MM.1S (cell line): ENCODE measurements at regions not wholly inside any gene's neighbourhood (a gene's known extent, or its start where the extent isn't known, plus 50 kb on each side); places are given as distances from the start of the nearest gene placed in this dataset.

Experiments used
- DNase-seq: peaks from one replicate; pipeline ENCODE4 v3.0.0-alpha.2; 2015
- H2AFZ ChIP-seq: fragments of 300-600 bp; sonication (generic); 2 replicates; pipeline ENCODE4 v1.6.0; 2016; ENCODE audit warnings: antibody characterized with exemption, low read length
- H3F3A ChIP-seq: fragments of 300-600 bp; sonication (generic); 2 replicates; pipeline ENCODE4 v1.6.1; 2016; ENCODE audit warnings: mild to moderate bottlenecking, antibody characterized with exemption, low read length, moderate library complexity, mixed read lengths; ENCODE audit not compliant: insufficient read depth
- H3K27ac ChIP-seq: fragments of 300-600 bp; sonication (generic); 2 replicates; pipeline ENCODE4 v1.5.1; 2016; ENCODE audit warnings: mild to moderate bottlenecking, low read length
- H3K27me3 ChIP-seq: fragments of 300-600 bp; sonication (generic); replicated peaks from 2 replicates; pipeline ENCODE4 v1.6.0; 2016; ENCODE audit warnings: low read length; ENCODE audit not compliant: insufficient read depth
- H3K36me3 ChIP-seq: fragments of 300-600 bp; sonication (generic); replicated peaks from 2 replicates; pipeline ENCODE4 v1.6.1; 2016; ENCODE audit warnings: mild to moderate bottlenecking, low read length, mixed read lengths; ENCODE audit not compliant: insufficient read depth
- H3K4me1 ChIP-seq: fragments of 300-600 bp; sonication (generic); 2 replicates; pipeline ENCODE4 v1.6.1; 2016; ENCODE audit warnings: low read length, mixed read lengths
- H3K4me2 ChIP-seq: fragments of 300-600 bp; sonication (generic); 2 replicates; pipeline ENCODE4 v1.6.0; 2016; ENCODE audit warnings: low read depth, low read length
- H3K4me3 ChIP-seq: fragments of 300-600 bp; sonication (generic); 2 replicates; pipeline ENCODE4 v1.5.1; 2016; ENCODE audit warnings: low read length, mixed read lengths
- H3K79me2 ChIP-seq: fragments of 300-600 bp; sonication (generic); 2 replicates; pipeline ENCODE4 v1.6.1; 2016; ENCODE audit warnings: mixed run types, low read length, mixed read lengths
- H3K9ac ChIP-seq: fragments of 300-600 bp; sonication (generic); 2 replicates; pipeline ENCODE4 v1.6.1; 2016; ENCODE audit warnings: low read length, mixed read lengths
- H3K9me2 ChIP-seq: fragments of 300-600 bp; sonication (generic); replicated peaks from 2 replicates; pipeline ENCODE4 v1.6.1; 2016; ENCODE audit warnings: mild to moderate bottlenecking, low read length, mixed read lengths; ENCODE audit not compliant: insufficient read depth
- H3K9me3 ChIP-seq: fragments of 300-600 bp; sonication (generic); replicated peaks from 2 replicates; pipeline ENCODE4 v1.6.1; 2016; ENCODE audit warnings: mild to moderate bottlenecking, low read length, mixed read lengths; ENCODE audit not compliant: insufficient read depth
- H4K20me1 ChIP-seq: fragments of 300-600 bp; sonication (generic); 2 replicates; pipeline ENCODE4 v1.6.1; 2016; ENCODE audit warnings: mild to moderate bottlenecking, low read length, moderate library complexity, mixed read lengths; ENCODE audit not compliant: insufficient read depth
- EZH2 ChIP-seq: fragments of 300-600 bp; sonication (generic); optimal IDR thresholded peaks from 2 replicates; pipeline ENCODE3; 2017; ENCODE audit warnings: low read depth, mild to moderate bottlenecking, antibody characterized with exemption, low read length, mixed read lengths
- EZH2phosphoT487 ChIP-seq: fragments of 300-600 bp; sonication (generic); IDR thresholded peaks from 2 replicates; pipeline ENCODE4 v1.6.1; 2018; ENCODE audit warnings: antibody characterized with exemption, low read length
- TF ChIP-seq, protein P1 (sequence below): fragments of 300-600 bp; sonication (generic); IDR thresholded peaks from 2 replicates; pipeline ENCODE4 v1.5.1; 2016; ENCODE audit warnings: antibody characterized with exemption, low read length, mixed read lengths

- no peak for DNase-seq
- TF ChIP-seq, protein P1, sequence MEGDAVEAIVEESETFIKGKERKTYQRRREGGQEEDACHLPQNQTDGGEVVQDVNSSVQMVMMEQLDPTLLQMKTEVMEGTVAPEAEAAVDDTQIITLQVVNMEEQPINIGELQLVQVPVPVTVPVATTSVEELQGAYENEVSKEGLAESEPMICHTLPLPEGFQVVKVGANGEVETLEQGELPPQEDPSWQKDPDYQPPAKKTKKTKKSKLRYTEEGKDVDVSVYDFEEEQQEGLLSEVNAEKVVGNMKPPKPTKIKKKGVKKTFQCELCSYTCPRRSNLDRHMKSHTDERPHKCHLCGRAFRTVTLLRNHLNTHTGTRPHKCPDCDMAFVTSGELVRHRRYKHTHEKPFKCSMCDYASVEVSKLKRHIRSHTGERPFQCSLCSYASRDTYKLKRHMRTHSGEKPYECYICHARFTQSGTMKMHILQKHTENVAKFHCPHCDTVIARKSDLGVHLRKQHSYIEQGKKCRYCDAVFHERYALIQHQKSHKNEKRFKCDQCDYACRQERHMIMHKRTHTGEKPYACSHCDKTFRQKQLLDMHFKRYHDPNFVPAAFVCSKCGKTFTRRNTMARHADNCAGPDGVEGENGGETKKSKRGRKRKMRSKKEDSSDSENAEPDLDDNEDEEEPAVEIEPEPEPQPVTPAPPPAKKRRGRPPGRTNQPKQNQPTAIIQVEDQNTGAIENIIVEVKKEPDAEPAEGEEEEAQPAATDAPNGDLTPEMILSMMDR: no peak
- TF ChIP-seq EZH2: no peak
- no peak for TF ChIP-seq EZH2phosphoT487
These were observed 102.4 kb upstream of the SEMA3D start for GRCh38 chr7:85289279-85289678.

DNA sequence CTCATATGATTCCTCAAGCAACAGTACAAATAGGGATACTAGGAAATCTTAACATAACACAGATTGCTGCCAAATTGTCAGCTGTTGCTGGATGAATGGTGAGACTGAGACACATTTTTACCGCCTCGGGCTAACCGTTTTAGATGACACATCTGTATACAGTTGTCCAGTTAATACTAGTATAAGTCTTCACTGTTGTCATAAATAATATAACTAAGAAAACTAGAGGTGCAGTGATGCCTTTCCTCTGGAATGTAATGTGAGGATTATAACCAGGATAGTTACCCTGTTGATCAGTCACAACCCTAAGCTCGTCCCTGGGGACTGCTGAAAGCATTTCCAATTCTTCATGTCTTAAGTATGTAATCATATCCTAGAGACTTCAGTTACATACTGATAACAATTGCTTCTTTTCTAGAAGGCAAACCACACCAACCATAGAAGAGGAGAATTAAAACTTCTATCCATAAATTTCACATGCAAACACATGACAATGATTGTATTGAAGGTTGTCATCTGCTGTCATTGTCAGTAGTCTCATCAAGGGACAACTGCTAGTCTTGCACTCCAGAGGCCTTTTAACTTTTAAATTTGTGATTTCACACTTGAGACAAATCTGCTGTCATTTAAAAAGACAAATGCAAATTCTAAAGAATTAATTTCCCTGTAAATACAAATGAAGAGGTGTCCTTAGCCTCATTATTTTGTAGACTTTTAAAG is 100.4 kb upstream of the SEMA3D start:
- Histone ChIP-seq H2AFZ (no peak overlapping the region), H3K9ac (no peak overlapping the region), H3K27me3 (no peaks in the 10 kb centered on the region), H3F3A (no peaks in the 10 kb centered on the region), H3K27ac (no peak overlapping the region), H3K79me2 (no peaks in the 10 kb centered on the region), H4K20me1 (no peaks in the 10 kb centered on the region), H3K4me1 (no peaks in the 10 kb centered on the region), H3K4me3 (no peak overlapping the region), H3K9me3 (no peaks in the 10 kb centered on the region), H3K4me2 (no peak overlapping the region), H3K9me2 (no peaks in the 10 kb centered on the region), H3K36me3 (no peaks in the 10 kb centered on the region)
- TF ChIP-seq EZH2: no peak
- TF ChIP-seq, protein P1: no peak
- TF ChIP-seq EZH2phosphoT487: no peak
- no peak for DNase-seq

More at GRCh38 chr7:85289279-85289678, 102.4 kb upstream of the SEMA3D start:
- H3K9ac ChIP-seq: no peak overlapping the region
- H3K27ac ChIP-seq: no peak overlapping the region
- H3K79me2 ChIP-seq: no peaks in the 10 kb centered on the region
- no peaks in the 10 kb centered on the region for H3K4me1 ChIP-seq
- no peaks in the 10 kb centered on the region for H3F3A ChIP-seq
- no peaks in the 10 kb centered on the region for H3K9me3 ChIP-seq
- no peaks in the 10 kb centered on the region for H3K36me3 ChIP-seq
- H3K27me3 ChIP-seq: no peaks in the 10 kb centered on the region
- no peak overlapping the region for H2AFZ ChIP-seq
- no peaks in the 10 kb centered on the region for H3K9me2 ChIP-seq
- H4K20me1 ChIP-seq: no peaks in the 10 kb centered on the region
- no peak overlapping the region for H3K4me2 ChIP-seq
- no peak overlapping the region for H3K4me3 ChIP-seq

- Histone ChIP-seq H3K4me3 (no peak overlapping the region), H3F3A (no peaks in the 10 kb centered on the region), H3K36me3 (no peaks in the 10 kb centered on the region), H3K4me2 (no peak overlapping the region), H3K4me1 (no peaks in the 10 kb centered on the region), H3K9me3 (no peaks in the 10 kb centered on the region), H3K9ac (no peak overlapping the region), H2AFZ (no peak overlapping the region), H3K27ac (no peak overlapping the region), H3K27me3 (no peaks in the 10 kb centered on the region), H4K20me1 (no peaks in the 10 kb centered on the region), H3K9me2 (no peaks in the 10 kb centered on the region), H3K79me2 (no peaks in the 10 kb centered on the region)
- no peak for DNase-seq
- TF ChIP-seq, protein P1: no peak
- no peak for TF ChIP-seq EZH2
- no peak for TF ChIP-seq EZH2phosphoT487
These were observed 99.6 kb upstream of the SEMA3D start for GRCh38 chr7:85286446-85286845.
